AG04450 (cell line): ENCODE measurements at regions not wholly inside any gene's neighbourhood (a gene's known extent, or its start where the extent isn't known, plus 50 kb on each side); places are given as distances from the start of the nearest gene placed in this dataset.

ENCODE experiments used
- CTCF ChIA-PET: fragments of 300-600, 350-600 bp; formaldehyde crosslinking; extraction: SDS; loops from one replicate; lab custom pipeline; 2022; ENCODE audit warnings: antibody characterized with exemption, inconsistent platforms; lab: Charles Lee
- POLR2A ChIA-PET: fragments of 350-600 bp; formaldehyde crosslinking; extraction: SDS; loops from one replicate; lab custom pipeline; 2021; ENCODE audit warnings: antibody characterized with exemption, inconsistent platforms; lab: Yijun Ruan, JAX
- DNase-seq: peaks from one replicate; pipeline ENCODE4 v3.0.0-alpha.2; 2011; ENCODE audit warnings: low read depth, low spot score
- H3K27ac ChIP-seq: one replicate; pipeline ENCODE4 v1.5.1; 2012; ENCODE audit warnings: low read depth, low read length, control low read depth
- H3K27me3 ChIP-seq: one replicate; pipeline ENCODE4 v1.6.0; 2012; ENCODE audit warnings: low read length; ENCODE audit not compliant: control insufficient read depth, insufficient read depth
- H3K4me3 ChIP-seq: 2 replicates; pipeline ENCODE4 v1.5.1; 2011; ENCODE audit warnings: mild to moderate bottlenecking, low read depth, low read length, control low read depth
- H3K9me3 ChIP-seq: 2 replicates; pipeline ENCODE4 v1.5.1; 2012; ENCODE audit warnings: low read length; ENCODE audit not compliant: control insufficient read depth, insufficient read depth
- CTCF ChIP-seq: IDR thresholded peaks from 2 replicates; pipeline ENCODE4 v1.5.1; 2011; ENCODE audit warnings: low read depth, low read length, control low read depth, inconsistent platforms

GRCh38 chr2:172249334-172249733, 146.6 kb upstream of the DLX2 start:
- Histone ChIP-seq H3K27me3 (no peaks in the 10 kb centered on the region), H3K27ac (no peak overlapping the region), H3K4me3 (no peak overlapping the region), H3K9me3 (no peaks in the 10 kb centered on the region; the same call in 1 of the 2 replicates)
- ChIA-PET CTCF (interaction anchor here (0.6 to 1.3 kb wide), 3 partner anchors 213 to 222 kb away, joined by 3 to 6 read pairs (median 5); no protein-coding TSS in a partner anchor), POLR2A (no interaction called here)
- no peak for DNase-seq
- no peak for TF ChIP-seq CTCF

DNA sequence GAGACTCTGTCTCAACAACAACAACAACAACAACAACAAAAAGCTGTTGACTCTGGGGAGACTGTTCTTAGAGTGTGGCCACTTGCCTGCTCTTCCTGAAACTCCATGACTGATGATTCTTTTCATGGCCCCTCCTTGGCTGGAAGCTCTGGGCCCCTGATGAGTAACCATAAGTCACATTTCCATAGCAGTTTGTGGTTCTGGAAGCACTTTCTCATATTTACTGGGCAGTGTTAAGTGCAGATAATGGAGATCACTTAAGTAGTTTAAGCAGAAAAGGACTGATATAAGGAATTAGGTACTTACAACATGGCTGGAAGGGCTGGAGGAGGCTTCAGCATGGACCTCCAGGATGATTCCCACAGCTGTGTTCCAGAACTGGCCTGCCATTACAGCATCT, 147.3 kb upstream of the DLX2 start:
- ChIA-PET CTCF (interaction anchor here (0.6 to 1.3 kb wide), 3 partner anchors 212 to 221 kb away, joined by 3 to 6 read pairs (median 5); no protein-coding TSS in a partner anchor), POLR2A (no interaction called here)
- H3K27ac ChIP-seq = no peak overlapping the region
- DNase-seq = peak; percentile 32
- H3K9me3 ChIP-seq = no peaks in the 10 kb centered on the region; the same call in 1 of the 2 replicates
- H3K27me3 ChIP-seq = no peaks in the 10 kb centered on the region
- no peak for TF ChIP-seq CTCF
- no peak overlapping the region for H3K4me3 ChIP-seq

DNA sequence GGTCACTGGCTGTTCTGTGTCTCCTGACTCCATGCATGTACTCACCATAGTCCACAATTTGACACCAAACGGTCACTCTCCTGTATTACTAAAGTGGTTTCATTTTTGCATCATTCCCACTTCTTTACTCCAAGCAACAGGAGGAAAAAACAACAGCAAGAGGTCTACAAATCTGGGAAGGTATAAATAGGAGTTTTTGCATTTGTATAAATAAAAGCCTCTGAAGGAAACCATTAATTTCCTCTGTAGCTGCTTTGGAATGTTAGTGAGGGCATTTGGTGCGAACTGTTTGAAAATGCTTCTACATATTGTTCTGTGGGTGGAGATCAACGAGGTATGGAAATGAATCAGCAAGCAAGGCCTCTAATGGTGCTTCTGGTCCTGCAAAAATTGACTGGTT, 148.5 kb upstream of the DLX2 start:
- ChIA-PET CTCF (no interaction called here), POLR2A (interaction anchor here (0.6 kb wide), 1 partner anchor 10 kb away, joined by 3 read pairs; no protein-coding TSS in a partner anchor)
- Histone ChIP-seq H3K9me3 (no peaks in the 10 kb centered on the region; the same call in 1 of the 2 replicates), H3K4me3 (no peak overlapping the region), H3K27me3 (no peaks in the 10 kb centered on the region), H3K27ac (peak overlapping the region; percentile 42)
- no peak for TF ChIP-seq CTCF
- DNase-seq = no peak

- Histone ChIP-seq H3K4me3 (no peak overlapping the region), H3K9me3 (no peaks in the 10 kb centered on the region; the same call in 1 of the 2 replicates), H3K27ac (no peak overlapping the region), H3K27me3 (no peaks in the 10 kb centered on the region)
- no peak for DNase-seq
- TF ChIP-seq CTCF = no peak
- ChIA-PET CTCF (no interaction called here), POLR2A (interaction anchor here (1.1 kb wide), 1 partner anchor 30 kb away, joined by 3 read pairs; no protein-coding TSS in a partner anchor)
Observed at GRCh38 chr2:172252154-172252553, 149.5 kb upstream of the DLX2 start.

GRCh38 chr2:172253190-172254052, 150.7 kb upstream of the DLX2 start:
- no peak overlapping the region for H3K4me3 ChIP-seq
- TF ChIP-seq CTCF = no peak
- H3K27me3 ChIP-seq = no peaks in the 10 kb centered on the region
- DNase-seq = peak; percentile 99
- peak overlapping the region; percentile 74 for H3K27ac ChIP-seq
- H3K9me3 ChIP-seq = no peaks in the 10 kb centered on the region; the same call in 1 of the 2 replicates
- POLR2A ChIA-PET = interaction anchor here (1.1 to 1.8 kb wide), 3 partner anchors 21 to 207 kb away, joined by 3 to 24 read pairs (median 3); no protein-coding TSS in a partner anchor
- CTCF ChIA-PET = interaction anchor here (0.5 to 1.5 kb wide), 2 partner anchors 181 to 208 kb away, joined by 3 to 5 read pairs; no protein-coding TSS in a partner anchor
